HepG2 (cell line): ENCODE measurements at regions not wholly inside any gene's neighbourhood (a gene's known extent, or its start where the extent isn't known, plus 50 kb on each side); places are given as distances from the start of the nearest gene placed in this dataset.

Experiments
- ATAC-seq: fragments of 200-7000 bp; cut with Tn5 transposase; 3 replicates; pipeline ENCODE4 v1.9.1; 2020; ENCODE audit warnings: mild to moderate bottlenecking, moderate library complexity
- BruUV-seq: library from RNA; stranded (reverse); fragments of 400-500 nt; replicated peaks from 2 replicates; lab custom pipeline; 2021; lab: Mats Ljungman, UMichigan
- CTCF ChIA-PET: fragments of 300-600 bp; formaldehyde crosslinking; extraction: SDS; loops from one replicate; lab custom pipeline; 2021; ENCODE audit warnings: low total read pairs, inconsistent platforms, low intra/inter-chr PET ratio; lab: Yijun Ruan, JAX
- POLR2A ChIA-PET: fragments of 350-600 bp; sonication (Branson Sonifier 250); formaldehyde crosslinking; loops from one replicate; lab custom pipeline; 2020; ENCODE audit warnings: antibody characterized with exemption, inconsistent platforms; lab: Yijun Ruan, JAX
- DNase-seq: peaks from one replicate; pipeline ENCODE4 v3.0.0-alpha.2; 2015; ENCODE audit warnings: low spot score
- FAIRE-seq: peaks from 3 replicates; lab custom pipeline; 2011; peaks lifted over from hg19 to GRCh38; lab: Jason Lieb, UNC
- H2AFZ ChIP-seq: one replicate; pipeline ENCODE4 v1.6.1; 2011; ENCODE audit warnings: low read length, inconsistent platforms
- H3K27ac ChIP-seq: fragments of 300-600 bp; 3 replicates; pipeline ENCODE4 v1.8.0; 2011; ENCODE audit warnings: mixed run types, mild to moderate bottlenecking, mixed read lengths, low read length, inconsistent platforms; ENCODE audit not compliant: insufficient read depth; ENCODE audit errors: extremely low read length
- H3K27me3 ChIP-seq, 2 experiments: fragments of 200-600 bp in 1 of 2; 2 replicates in 1 of 2; 3 replicates in 1 of 2; pipeline versions ENCODE4 v1.6.0 to v1.8.0; 2011; ENCODE audit warnings: low read length in 2 of 2, mild to moderate bottlenecking in 2 of 2, moderate library complexity in 2 of 2, inconsistent platforms in 1 of 2; ENCODE audit not compliant: insufficient read depth in 2 of 2, control insufficient read depth in 1 of 2
- H3K36me3 ChIP-seq, 2 experiments: fragments of 200-600 bp in 1 of 2; replicated peaks in 1 of 2; 2 replicates in 1 of 2; 3 replicates in 1 of 2; pipeline versions ENCODE4 v1.5.1 to v1.8.0; 2011; ENCODE audit warnings: low read length in 2 of 2, inconsistent platforms in 1 of 2; ENCODE audit not compliant: insufficient read depth in 2 of 2, control insufficient read depth in 1 of 2
- H3K4me1 ChIP-seq: 2 replicates; pipeline ENCODE4 v1.5.1; 2012; ENCODE audit warnings: low read length, inconsistent platforms; ENCODE audit not compliant: insufficient read depth
- H3K4me2 ChIP-seq: 2 replicates; pipeline ENCODE4 v1.6.0; 2011; ENCODE audit warnings: low read depth, low read length, inconsistent platforms
- H3K4me3 ChIP-seq, 3 experiments: fragments of 200-600 bp in 1 of 3; sonication (generic), shearing (Covaris generic) in 1 of 3; replicated peaks in 1 of 3; 2 replicates each; pipeline ENCODE4 v1.5.1; 2011 to 2016; ENCODE audit warnings: low read length in 3 of 3, inconsistent platforms in 2 of 3, low read depth in 2 of 3, mild to moderate bottlenecking in 2 of 3, control low read depth in 1 of 3, mixed read lengths in 1 of 3; ENCODE audit not compliant: insufficient read depth in 1 of 3
- H3K79me2 ChIP-seq: one replicate; pipeline ENCODE4 v1.6.1; 2011; ENCODE audit warnings: low read length, inconsistent platforms; ENCODE audit not compliant: insufficient read depth
- H3K9ac ChIP-seq: 2 replicates; pipeline ENCODE4 v1.6.0; 2011; ENCODE audit warnings: mild to moderate bottlenecking, low read depth, low read length, inconsistent platforms; ENCODE audit not compliant: insufficient read depth
- H3K9me3 ChIP-seq: 2 replicates; pipeline ENCODE4 v1.5.1; 2012; ENCODE audit warnings: mild to moderate bottlenecking, low read length
- H4K20me1 ChIP-seq: 2 replicates; pipeline ENCODE4 v1.6.0; 2011; ENCODE audit warnings: inconsistent platforms, mild to moderate bottlenecking, low read length, moderate library complexity; ENCODE audit not compliant: insufficient read depth
- DNMT1 ChIP-seq: sonication (generic); formaldehyde crosslinking; IDR thresholded peaks from 2 replicates; pipeline ENCODE4 v1.5.1; 2020; ENCODE audit warnings: mild to moderate bottlenecking, missing genetic modification reagents
- ERF ChIP-seq: IDR thresholded peaks from 2 replicates; pipeline ENCODE4 v1.6.1; 2018; ENCODE audit warnings: missing biosample characterization, missing genetic modification reagents
- GTF3A ChIP-seq: sonication (generic); formaldehyde crosslinking; conservative IDR thresholded peaks from 2 replicates; pipeline ENCODE4 v1.4.0; 2020; ENCODE audit warnings: mild to moderate bottlenecking, missing genetic modification reagents
- KLF13 ChIP-seq: sonication (generic); formaldehyde crosslinking; IDR thresholded peaks from 2 replicates; pipeline ENCODE4 v1.4.0; 2020; ENCODE audit warnings: mild to moderate bottlenecking, missing genetic modification reagents
- MATR3 ChIP-seq: sonication (generic); formaldehyde crosslinking; IDR thresholded peaks from 2 replicates; pipeline ENCODE4 v1.4.0; 2020; ENCODE audit warnings: missing genetic modification reagents
- NCOA5 ChIP-seq: sonication (generic); formaldehyde crosslinking; IDR thresholded peaks from 2 replicates; pipeline ENCODE4 v1.4.0; 2020; ENCODE audit warnings: missing genetic modification reagents
- NFE2L1 ChIP-seq: sonication (generic); formaldehyde crosslinking; IDR thresholded peaks from 2 replicates; pipeline ENCODE4 v1.4.0; 2020; ENCODE audit warnings: missing genetic modification reagents, mild to moderate bottlenecking, borderline replicate concordance
- PAX8 ChIP-seq: sonication (generic); formaldehyde crosslinking; IDR thresholded peaks from 2 replicates; pipeline ENCODE4 v1.8.0; 2022; ENCODE audit warnings: mild to moderate bottlenecking, missing genetic modification reagents, borderline replicate concordance
- POGZ ChIP-seq: sonication (generic); formaldehyde crosslinking; IDR thresholded peaks from 2 replicates; pipeline ENCODE4 v1.4.0; 2020; ENCODE audit warnings: mild to moderate bottlenecking, missing genetic modification reagents
- POLR2AphosphoS5 ChIP-seq: IDR thresholded peaks from 2 replicates; pipeline ENCODE4 v1.6.1; 2012; ENCODE audit warnings: low read depth, low read length
- SALL1 ChIP-seq: sonication (generic); formaldehyde crosslinking; IDR thresholded peaks from 2 replicates; pipeline ENCODE4 v1.8.0; 2022; ENCODE audit warnings: mild to moderate bottlenecking, missing genetic modification reagents
- SALL2 ChIP-seq: sonication (generic); formaldehyde crosslinking; IDR thresholded peaks from 2 replicates; pipeline ENCODE4 v1.8.1; 2023; ENCODE audit warnings: mild to moderate bottlenecking, missing genetic modification reagents, inconsistent platforms
- ZNF451 ChIP-seq: sonication (generic); formaldehyde crosslinking; IDR thresholded peaks from 2 replicates; pipeline ENCODE4 v1.5.0; 2020; ENCODE audit warnings: mild to moderate bottlenecking, missing genetic modification reagents
- ZNF484 ChIP-seq: sonication (generic); formaldehyde crosslinking; IDR thresholded peaks from 2 replicates; pipeline ENCODE4 v1.5.1; 2020; ENCODE audit warnings: mild to moderate bottlenecking, low read depth, missing genetic modification reagents, borderline replicate concordance
- ZNF510 ChIP-seq: sonication (generic); formaldehyde crosslinking; IDR thresholded peaks from 2 replicates; pipeline ENCODE4 v1.4.0; 2020; ENCODE audit warnings: low read depth, mild to moderate bottlenecking, missing genetic modification reagents
- ZNF556 ChIP-seq: sonication (generic); formaldehyde crosslinking; IDR thresholded peaks from 2 replicates; pipeline ENCODE4 v1.4.0; 2020; ENCODE audit warnings: mild to moderate bottlenecking, missing genetic modification reagents, borderline replicate concordance
- ZNF768 ChIP-seq: sonication (generic); formaldehyde crosslinking; IDR thresholded peaks from 2 replicates; pipeline ENCODE4 v1.4.0; 2020; ENCODE audit warnings: missing genetic modification reagents
- ZNF776 ChIP-seq: sonication (generic); formaldehyde crosslinking; IDR thresholded peaks from 2 replicates; pipeline ENCODE4 v1.4.0; 2020; ENCODE audit warnings: mild to moderate bottlenecking, missing genetic modification reagents
- ZNF790 ChIP-seq: sonication (generic); formaldehyde crosslinking; IDR thresholded peaks from 2 replicates; pipeline ENCODE4 v1.8.0; 2022; ENCODE audit warnings: missing genetic modification reagents, mild to moderate bottlenecking, borderline replicate concordance
- ZNF879 ChIP-seq: sonication (generic); formaldehyde crosslinking; IDR thresholded peaks from 2 replicates; pipeline ENCODE4 v1.8.1; 2023; ENCODE audit warnings: missing genetic modification reagents
- WGBS: methylation state at CpG from one replicate; pipeline ENCODE4 v1.1.6; 2017; ENCODE audit warnings: low lambda C conversion rate; 5-methylcytosine and 5-hydroxymethylcytosine counted together
- in situ Hi-C: cut with HindIII; loops from 2 replicates; pipeline ENCODE4 v1.10.0; 2017; ENCODE audit warnings: low pct_unique_long_range_greater_than_20kb; ENCODE audit not compliant: extremely low pct_ligation_motif_present
- intact Hi-C: fragments of 100-400 bp; cut with micrococcal nuclease; formaldehyde crosslinking; loops from one replicate; pipeline ENCODE4 v1.10.0; 2022; ENCODE audit not compliant: unreplicated experiment

GRCh38 chr6:132998418-132998817 lies 184.0 kb downstream of the RPS12 start:
- no peak overlapping the region for H3K4me3 ChIP-seq
- peaks cover 7% of the 10 kb centered on the region for H3K4me1 ChIP-seq
- no peaks in the 10 kb centered on the region for H4K20me1 ChIP-seq
- CTCF ChIA-PET, result no interaction called here
- POLR2A ChIA-PET, result no interaction called here
- DNase-seq, result no peak
- ATAC-seq, result no peak
- in situ Hi-C loops (no loop called here), intact Hi-C loops (no loop called here)
- no TSS peak for BruUV-seq
- no peaks in the 10 kb centered on the region for H3K79me2 ChIP-seq
- no peak overlapping the region for H3K4me2 ChIP-seq
- TF ChIP-seq MATR3 (CRISPR knock-in tag) (no peak), ZNF451 (CRISPR knock-in tag) (no peak), KLF13 (CRISPR knock-in tag) (no peak), ZNF790 (CRISPR knock-in tag) (no peak), GTF3A (no peak), ZNF484 (CRISPR knock-in tag) (no peak), SALL1 (no peak), NFE2L1 (CRISPR knock-in tag) (no peak), NCOA5 (CRISPR knock-in tag) (no peak), SALL2 (no peak)
- FAIRE-seq, result no peak
- H3K36me3 ChIP-seq, result no peaks in the 10 kb centered on the region
- no peak overlapping the region for H2AFZ ChIP-seq
- no peaks in the 10 kb centered on the region for H3K27me3 ChIP-seq
- H3K9ac ChIP-seq, result no peak overlapping the region
- H3K9me3 ChIP-seq, result no peaks in the 10 kb centered on the region
- no peak overlapping the region for H3K27ac ChIP-seq

- intact Hi-C loops, result no loop called here
- no peak for ATAC-seq
- Histone ChIP-seq H3K27me3 (no peaks in the 10 kb centered on the region), H3K4me2 (no peak overlapping the region), H2AFZ (no peak overlapping the region), H3K36me3 (no peaks in the 10 kb centered on the region), H3K4me1 (peaks cover 7% of the 10 kb centered on the region), H4K20me1 (no peaks in the 10 kb centered on the region), H3K9me3 (no peaks in the 10 kb centered on the region), H3K9ac (no peak overlapping the region), H3K4me3 (no peak overlapping the region), H3K79me2 (no peaks in the 10 kb centered on the region), H3K27ac (no peak overlapping the region)
- no TSS peak for BruUV-seq
- CTCF ChIA-PET, result no interaction called here
- no peak for FAIRE-seq
- in situ Hi-C loops, result no loop called here
- 10% methylated on average over 2 of the region's 2 CpGs for WGBS
- POLR2A ChIA-PET, result no interaction called here
- no peak for DNase-seq
- TF ChIP-seq ZNF768 (no peak), POGZ (CRISPR knock-in tag) (no peak), ZNF510 (CRISPR knock-in tag) (no peak), DNMT1 (CRISPR knock-in tag) (no peak), ZNF776 (CRISPR knock-in tag) (no peak), ZNF879 (CRISPR knock-in tag) (no peak), ZNF556 (CRISPR knock-in tag) (no peak), PAX8 (no peak), ERF (CRISPR knock-in tag) (no peak), POLR2AphosphoS5 (no peak), ZNF484 (CRISPR knock-in tag) (no peak)
Observed at GRCh38 chr6:133001040-133001565, 186.7 kb downstream of the RPS12 start.
